CD14-positive monocyte (primary cell): ENCODE measurements at regions not wholly inside any gene's neighbourhood (a gene's known extent, or its start where the extent isn't known, plus 50 kb on each side); places are given as distances from the start of the nearest gene placed in this dataset.

Experiments
- DNase-seq, 3 donors: peaks; one replicate each; pipeline ENCODE4 v3.0.0-alpha.2; 2011 to 2022
- H2AFZ ChIP-seq: 2 replicates; pipeline ENCODE4 v1.6.0; 2012; ENCODE audit warnings: mild to moderate bottlenecking, low read depth, low read length, inconsistent platforms; ENCODE audit not compliant: insufficient read depth, poor library complexity, severe bottlenecking
- H3K27ac ChIP-seq, 2 donors: 1 replicate in 1 of 2; 2 replicates in 1 of 2; pipeline ENCODE4 v1.5.1; 2012 to 2013; ENCODE audit warnings: low read length in 2 of 2, control low read depth in 1 of 2, inconsistent platforms in 1 of 2, low read depth in 1 of 2, mild to moderate bottlenecking in 1 of 2
- H3K27me3 ChIP-seq, 2 donors: one replicate each; pipeline versions ENCODE4 v1.6.0 to v1.6.1; 2011 to 2013; ENCODE audit warnings: low read length in 2 of 2; ENCODE audit not compliant: control insufficient read depth in 2 of 2, insufficient read depth in 2 of 2
- H3K36me3 ChIP-seq, 2 donors: replicated peaks in 1 of 2; 1 replicate in 1 of 2; 2 replicates in 1 of 2; pipeline versions ENCODE4 v1.5.1 to v1.6.1; 2012 to 2013; ENCODE audit warnings: low read length in 2 of 2, control low read depth in 1 of 2, inconsistent platforms in 1 of 2, mild to moderate bottlenecking in 1 of 2; ENCODE audit not compliant: insufficient read depth in 2 of 2, control insufficient read depth in 1 of 2
- H3K4me1 ChIP-seq, 2 donors: 1 replicate in 1 of 2; 2 replicates in 1 of 2; pipeline versions ENCODE4 v1.5.1 to v1.6.1; 2012 to 2013; ENCODE audit warnings: low read length in 2 of 2, control low read depth in 1 of 2, inconsistent platforms in 1 of 2, mild to moderate bottlenecking in 1 of 2, moderate library complexity in 1 of 2; ENCODE audit not compliant: insufficient read depth in 2 of 2, control insufficient read depth in 1 of 2
- H3K4me2 ChIP-seq: replicated peaks from 2 replicates; pipeline ENCODE3; 2012; ENCODE audit warnings: low read length, moderate library complexity, mild to moderate bottlenecking; ENCODE audit not compliant: poor library complexity, severe bottlenecking; ENCODE audit errors: extremely low read depth
- H3K4me3 ChIP-seq, 3 experiments: fragments of 200-600 bp in 1 of 3; sonication (generic) in 1 of 3; replicated peaks in 1 of 3; 1 replicate in 2 of 3; 2 replicates in 1 of 3; pipeline ENCODE4 v1.5.1; 2011 to 2013; ENCODE audit warnings: low read length in 3 of 3, mild to moderate bottlenecking in 3 of 3, control low read depth in 2 of 3, low read depth in 2 of 3, inconsistent platforms in 1 of 3, moderate library complexity in 1 of 3
- H3K79me2 ChIP-seq: 2 replicates; pipeline ENCODE4 v1.6.0; 2012; ENCODE audit warnings: mild to moderate bottlenecking, control low read depth, inconsistent platforms, low read length, moderate library complexity; ENCODE audit not compliant: insufficient read depth
- H3K9ac ChIP-seq: 2 replicates; pipeline ENCODE4 v1.6.0; 2017; ENCODE audit warnings: low read length, mild to moderate bottlenecking; ENCODE audit not compliant: insufficient read depth, poor library complexity, severe bottlenecking
- H3K9me3 ChIP-seq, 2 donors: replicated peaks in 1 of 2; 1 replicate in 1 of 2; 2 replicates in 1 of 2; pipeline versions ENCODE4 v1.5.1 to v1.6.1; 2012 to 2013; ENCODE audit warnings: low read length in 2 of 2, control low read depth in 1 of 2; ENCODE audit not compliant: control insufficient read depth in 1 of 2, insufficient read depth in 1 of 2
- H4K20me1 ChIP-seq: 2 replicates; pipeline ENCODE4 v1.6.0; 2012; ENCODE audit warnings: mild to moderate bottlenecking, low read length, control low read depth, moderate library complexity; ENCODE audit not compliant: insufficient read depth
- H3K27ac Mint-ChIP-seq, 7 donors: one replicate each; pipeline ENCODE4 v1.8.0; 2020; ENCODE audit warnings: mild to moderate bottlenecking in 7 of 7, mixed read lengths in 7 of 7, moderate library complexity in 6 of 7, inconsistent platforms in 2 of 7
- H3K27me3 Mint-ChIP-seq, 3 donors: one replicate each; pipeline ENCODE4 v1.8.0; 2021 to 2022; ENCODE audit warnings: low read depth in 3 of 3, mild to moderate bottlenecking in 3 of 3, mixed read lengths in 3 of 3, moderate library complexity in 3 of 3, inconsistent platforms in 1 of 3
- H3K36me3 Mint-ChIP-seq, 2 donors: one replicate each; pipeline ENCODE4 v1.8.0; 2020; ENCODE audit warnings: mixed read lengths in 2 of 2, inconsistent platforms in 1 of 2, mild to moderate bottlenecking in 1 of 2
- H3K4me1 Mint-ChIP-seq: one replicate; pipeline ENCODE4 v1.8.0; 2020; ENCODE audit warnings: mild to moderate bottlenecking, mixed read lengths
- H3K4me3 Mint-ChIP-seq, 2 donors: one replicate each; pipeline ENCODE4 v1.8.0; 2020; ENCODE audit warnings: mild to moderate bottlenecking in 2 of 2, mixed read lengths in 2 of 2, moderate library complexity in 1 of 2
- H3K9me3 Mint-ChIP-seq, 7 donors: one replicate each; pipeline ENCODE4 v1.8.0; 2020 to 2022; ENCODE audit warnings: mixed read lengths in 7 of 7, mild to moderate bottlenecking in 6 of 7, moderate library complexity in 6 of 7, inconsistent platforms in 2 of 7
- WGBS: methylation state at CpG from one replicate; pipeline ENCODE4 v1.1.5; 2013; ENCODE audit warnings: missing lambda C conversion rate; ENCODE audit not compliant: insufficient coverage; 5-methylcytosine and 5-hydroxymethylcytosine counted together
- intact Hi-C, 2 donors: fragments of 100-400 bp; cut with micrococcal nuclease; formaldehyde crosslinking; loops; one replicate each; pipeline versions ENCODE4 v1.15.0 to v1.15.1; 2023
- TF ChIP-seq, protein P1 (sequence below): fragments of 200-600 bp; IDR thresholded peaks from one replicate; pipeline ENCODE4 v1.8.0; 2022; ENCODE audit warnings: antibody characterized with exemption, mild to moderate bottlenecking

DNA sequence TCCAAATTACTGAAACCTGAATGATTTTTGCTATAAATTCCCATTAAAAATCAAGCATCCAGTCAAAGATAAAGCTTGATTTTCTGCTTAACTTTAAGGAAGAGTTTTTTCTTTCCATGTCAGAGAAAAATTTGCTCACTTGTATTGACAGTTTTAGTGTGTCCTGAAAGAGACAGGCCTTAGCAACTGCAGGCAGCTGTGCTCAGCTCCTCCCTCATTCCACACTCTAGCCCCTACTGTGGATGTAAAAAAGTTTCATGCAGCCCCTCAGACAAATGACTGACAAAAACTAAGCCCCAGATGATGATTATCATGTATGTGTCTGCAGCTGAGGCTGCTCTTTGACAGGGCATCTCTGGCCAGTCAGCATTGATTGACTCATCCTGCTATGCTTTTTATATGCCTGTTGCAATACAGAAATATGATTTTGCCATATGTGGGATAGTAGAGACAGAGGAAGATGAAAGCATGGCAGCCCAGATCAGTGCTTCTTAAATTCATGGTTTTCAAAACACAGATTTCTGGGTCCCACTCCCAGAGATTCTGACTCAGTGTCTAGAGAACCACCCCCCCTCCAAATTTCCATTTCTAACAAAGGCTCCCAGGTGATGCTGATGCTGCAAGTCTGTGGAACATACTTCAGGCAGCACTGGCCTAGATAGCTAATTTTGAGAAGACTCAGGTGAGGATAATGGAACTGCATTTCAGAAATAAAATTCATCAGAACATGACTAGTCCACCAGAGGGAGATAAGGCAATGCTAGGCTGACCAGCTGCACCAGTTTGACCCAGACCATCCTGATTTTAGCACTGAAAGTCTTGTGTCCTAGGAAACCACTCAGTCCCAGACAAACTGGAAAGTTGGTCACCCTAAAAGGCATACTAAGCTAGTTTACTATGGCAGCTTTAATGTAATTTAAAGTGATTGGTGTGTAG is 298.7 kb upstream of the KCNN2 start:
- no peak for DNase-seq
- Mint-ChIP-seq H3K4me1 (no peaks in the 10 kb centered on the region), H3K9me3 (peaks cover 0 to 3% (median 0%) of the 10 kb centered on the region in 7 donors), H3K4me3 (no peak overlapping the region), H3K36me3 (no peaks in the 10 kb centered on the region), H3K27me3 (peaks cover 0 to 4% (median 2%) of the 10 kb centered on the region in 3 donors), H3K27ac (no peak overlapping the region)
- intact Hi-C loops, result no loop called here
- no peaks in the 10 kb centered on the region for H3K79me2 ChIP-seq
- no peak overlapping the region for H3K4me2 ChIP-seq
- no peaks in the 10 kb centered on the region for H3K9me3 ChIP-seq
- TF ChIP-seq, protein P1, sequence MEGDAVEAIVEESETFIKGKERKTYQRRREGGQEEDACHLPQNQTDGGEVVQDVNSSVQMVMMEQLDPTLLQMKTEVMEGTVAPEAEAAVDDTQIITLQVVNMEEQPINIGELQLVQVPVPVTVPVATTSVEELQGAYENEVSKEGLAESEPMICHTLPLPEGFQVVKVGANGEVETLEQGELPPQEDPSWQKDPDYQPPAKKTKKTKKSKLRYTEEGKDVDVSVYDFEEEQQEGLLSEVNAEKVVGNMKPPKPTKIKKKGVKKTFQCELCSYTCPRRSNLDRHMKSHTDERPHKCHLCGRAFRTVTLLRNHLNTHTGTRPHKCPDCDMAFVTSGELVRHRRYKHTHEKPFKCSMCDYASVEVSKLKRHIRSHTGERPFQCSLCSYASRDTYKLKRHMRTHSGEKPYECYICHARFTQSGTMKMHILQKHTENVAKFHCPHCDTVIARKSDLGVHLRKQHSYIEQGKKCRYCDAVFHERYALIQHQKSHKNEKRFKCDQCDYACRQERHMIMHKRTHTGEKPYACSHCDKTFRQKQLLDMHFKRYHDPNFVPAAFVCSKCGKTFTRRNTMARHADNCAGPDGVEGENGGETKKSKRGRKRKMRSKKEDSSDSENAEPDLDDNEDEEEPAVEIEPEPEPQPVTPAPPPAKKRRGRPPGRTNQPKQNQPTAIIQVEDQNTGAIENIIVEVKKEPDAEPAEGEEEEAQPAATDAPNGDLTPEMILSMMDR, result no peak
- H3K4me3 ChIP-seq, result no peak overlapping the region
- no peaks in the 10 kb centered on the region for H4K20me1 ChIP-seq
- no peaks in the 10 kb centered on the region for H3K27me3 ChIP-seq
- H3K36me3 ChIP-seq, result no peaks in the 10 kb centered on the region
- no peak overlapping the region for H3K27ac ChIP-seq
- H2AFZ ChIP-seq, result no peak overlapping the region
- H3K9ac ChIP-seq, result no peak overlapping the region
- no peaks in the 10 kb centered on the region for H3K4me1 ChIP-seq

DNA sequence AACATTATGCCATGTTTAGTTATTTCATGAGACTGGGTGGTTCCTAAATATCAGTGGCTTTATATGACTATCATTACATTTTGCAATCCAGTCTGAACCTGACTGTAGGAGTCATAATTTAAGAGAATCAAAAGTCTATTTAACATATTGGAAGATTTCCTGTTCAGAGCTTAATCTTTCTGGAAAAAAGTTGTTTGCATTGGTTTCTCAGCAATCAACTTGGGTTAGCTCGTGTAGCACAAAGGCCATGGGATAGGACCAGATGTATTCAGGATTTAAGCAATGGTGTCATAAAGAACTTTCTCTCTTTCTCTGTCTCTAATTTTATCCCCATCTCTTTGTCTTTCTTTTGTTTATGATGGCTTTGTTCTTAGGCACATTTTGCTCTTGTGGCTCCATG is 296.0 kb upstream of the KCNN2 start:
- DNase-seq, result no peak
- Mint-ChIP-seq H3K27ac (no peak overlapping the region), H3K9me3 (peaks cover 0 to 4% (median 0%) of the 10 kb centered on the region in 7 donors), H3K27me3 (no peaks in the 10 kb centered on the region), H3K4me3 (no peak overlapping the region), H3K36me3 (no peaks in the 10 kb centered on the region), H3K4me1 (no peaks in the 10 kb centered on the region)
- no peak overlapping the region for H3K4me2 ChIP-seq
- H3K27me3 ChIP-seq, result no peaks in the 10 kb centered on the region
- H3K27ac ChIP-seq, result no peak overlapping the region
- H3K36me3 ChIP-seq, result no peaks in the 10 kb centered on the region
- no peaks in the 10 kb centered on the region for H4K20me1 ChIP-seq
- H3K4me1 ChIP-seq, result no peaks in the 10 kb centered on the region
- WGBS, result no CpG with 5 or more reads among the region's 1 CpG
- no peaks in the 10 kb centered on the region for H3K9me3 ChIP-seq
- TF ChIP-seq, protein P1, result no peak
- intact Hi-C loops, result no loop called here
- no peak overlapping the region for H3K9ac ChIP-seq
- no peaks in the 10 kb centered on the region for H3K79me2 ChIP-seq
- no peak overlapping the region for H2AFZ ChIP-seq
- H3K4me3 ChIP-seq, result no peak overlapping the region
